ENCODE measurements at regions not wholly inside any gene's neighbourhood (a gene's known extent, or its start where the extent isn't known, plus 50 kb on each side); places are given as distances from the start of the nearest gene placed in this dataset.

DNA sequence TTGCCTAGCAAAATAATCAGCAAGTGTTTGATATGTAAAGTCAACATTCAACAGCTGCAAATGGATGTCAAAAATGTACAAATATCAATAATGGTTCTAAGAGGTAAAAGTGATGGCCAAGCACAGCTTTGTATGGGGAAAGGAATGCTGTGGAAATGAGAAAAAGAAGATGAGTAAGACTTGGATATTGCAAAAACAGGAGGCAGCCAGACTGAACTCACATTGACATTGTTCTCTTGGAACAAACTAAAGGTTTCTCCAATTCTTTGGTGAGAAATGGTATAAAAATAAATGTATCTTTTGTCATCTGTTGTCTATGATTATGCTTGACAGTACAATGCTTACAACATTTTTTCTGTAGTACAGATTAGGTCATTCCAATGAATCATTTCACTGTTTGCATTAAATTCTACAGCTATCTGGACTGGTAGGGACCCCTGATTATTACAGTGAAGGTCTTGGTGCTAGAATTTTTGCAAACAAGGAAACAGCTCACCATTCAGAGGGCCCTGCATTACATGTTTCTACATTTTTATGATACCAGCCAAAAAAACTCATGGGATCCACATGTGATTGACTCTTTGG, 465.7 kb downstream of the NOVA1 start:
- TF ChIP-seq, protein P1, sequence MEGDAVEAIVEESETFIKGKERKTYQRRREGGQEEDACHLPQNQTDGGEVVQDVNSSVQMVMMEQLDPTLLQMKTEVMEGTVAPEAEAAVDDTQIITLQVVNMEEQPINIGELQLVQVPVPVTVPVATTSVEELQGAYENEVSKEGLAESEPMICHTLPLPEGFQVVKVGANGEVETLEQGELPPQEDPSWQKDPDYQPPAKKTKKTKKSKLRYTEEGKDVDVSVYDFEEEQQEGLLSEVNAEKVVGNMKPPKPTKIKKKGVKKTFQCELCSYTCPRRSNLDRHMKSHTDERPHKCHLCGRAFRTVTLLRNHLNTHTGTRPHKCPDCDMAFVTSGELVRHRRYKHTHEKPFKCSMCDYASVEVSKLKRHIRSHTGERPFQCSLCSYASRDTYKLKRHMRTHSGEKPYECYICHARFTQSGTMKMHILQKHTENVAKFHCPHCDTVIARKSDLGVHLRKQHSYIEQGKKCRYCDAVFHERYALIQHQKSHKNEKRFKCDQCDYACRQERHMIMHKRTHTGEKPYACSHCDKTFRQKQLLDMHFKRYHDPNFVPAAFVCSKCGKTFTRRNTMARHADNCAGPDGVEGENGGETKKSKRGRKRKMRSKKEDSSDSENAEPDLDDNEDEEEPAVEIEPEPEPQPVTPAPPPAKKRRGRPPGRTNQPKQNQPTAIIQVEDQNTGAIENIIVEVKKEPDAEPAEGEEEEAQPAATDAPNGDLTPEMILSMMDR (IDR thresholded peaks at IDR 0.05), result no peak
- no peak for TF ChIP-seq POLR2A (IDR thresholded peaks at IDR 0.05)
